Right renal pelvis (tissue), 4 donors: ENCODE measurements at regions not wholly inside any gene's neighbourhood (a gene's known extent, or its start where the extent isn't known, plus 50 kb on each side); places are given as distances from the start of the nearest gene placed in this dataset.

ENCODE experiments used
- DNase-seq, 4 donors: peaks; one replicate each; pipeline ENCODE4 v3.0.0-alpha.2; 2013; ENCODE audit warnings: low read depth in 4 of 4, low spot score in 3 of 4, missing footprints in 1 of 4

GRCh38 chr10:120982507-120982906, 131.3 kb downstream of the WDR11 start:
- DNase-seq = no peak

DNA sequence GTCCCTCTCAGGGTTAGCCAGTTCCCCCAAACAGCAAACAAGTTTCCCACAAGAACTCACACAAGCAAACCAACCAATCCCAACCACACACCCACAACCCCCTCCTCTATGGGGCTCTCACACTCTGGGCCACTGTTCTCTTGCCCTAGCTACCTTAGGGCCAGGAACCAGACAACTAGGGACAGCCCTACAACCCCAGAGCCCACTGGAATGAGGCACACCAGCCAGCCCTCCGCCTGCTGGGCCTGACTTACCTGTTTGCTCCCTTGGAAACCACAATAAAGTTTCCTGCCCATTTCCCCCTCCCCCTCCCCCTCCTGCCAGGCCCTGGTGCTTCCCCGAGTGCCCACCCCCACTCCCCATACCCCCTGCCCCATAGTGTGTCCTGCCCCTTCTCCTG, 132.6 kb downstream of the WDR11 start:
- no peak for DNase-seq

GRCh38 chr10:120984221-120984620, 133.1 kb downstream of the WDR11 start:
- DNase-seq = no peak

DNA sequence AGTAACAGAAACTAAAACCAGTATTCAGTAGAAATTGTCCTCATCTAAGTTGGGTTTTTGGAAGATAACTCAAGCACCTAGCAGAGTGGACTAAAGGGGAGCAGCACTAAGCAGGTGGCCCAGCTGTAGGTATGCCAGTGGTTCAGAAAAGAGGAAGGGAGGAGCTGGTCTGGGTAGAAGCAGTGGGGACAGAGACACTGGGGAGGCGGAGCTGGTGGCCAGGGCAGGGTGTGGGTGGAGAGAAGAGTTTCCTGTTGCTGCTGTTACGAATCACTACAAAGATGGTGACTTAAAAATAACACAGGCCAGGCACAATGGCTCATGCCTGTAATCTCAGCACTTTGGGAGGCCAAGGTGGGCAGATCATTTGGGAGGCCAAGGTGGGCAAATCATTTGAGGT, 136.2 kb downstream of the WDR11 start:
- DNase-seq = no peak

DNA sequence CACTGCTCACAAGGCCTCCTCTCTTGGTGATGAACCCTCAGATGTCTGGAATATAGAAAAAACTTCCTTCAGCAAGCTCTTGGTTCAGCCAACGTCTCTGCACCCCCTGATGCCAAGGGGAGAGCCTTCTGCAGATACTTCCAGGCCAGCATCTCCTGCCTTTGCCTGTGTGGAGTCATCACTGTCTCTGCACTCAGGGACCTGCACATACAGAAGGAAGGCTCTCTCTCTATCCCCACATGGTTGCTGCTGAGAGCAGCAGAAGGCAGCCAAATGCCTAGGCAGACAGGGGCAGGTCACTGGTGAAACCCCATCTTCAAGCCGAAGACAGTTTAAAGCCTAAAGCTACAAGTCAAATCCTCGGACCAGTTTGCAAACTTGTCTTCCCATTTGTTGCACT, 137.6 kb downstream of the WDR11 start:
- DNase-seq = no peak

DNA sequence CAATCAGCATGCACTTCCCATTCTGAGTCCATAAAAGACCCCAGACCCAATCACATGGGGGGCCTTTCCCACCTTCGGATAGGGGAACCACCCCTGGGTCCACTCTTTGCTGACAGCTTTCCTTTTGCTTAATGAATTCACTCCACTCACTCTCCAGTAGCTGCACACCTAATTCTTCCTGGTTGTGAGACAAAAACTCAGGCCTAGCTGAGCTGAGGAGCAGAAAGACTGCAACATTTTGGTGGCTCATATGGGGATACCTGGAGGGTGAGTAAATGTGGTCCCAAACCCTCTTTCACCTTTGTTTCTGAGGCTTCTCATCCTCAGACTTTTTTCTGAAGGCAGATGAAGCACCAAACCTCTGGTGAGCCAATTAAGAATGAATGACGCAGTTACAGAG, 138.1 kb downstream of the WDR11 start:
- no peak for DNase-seq

GRCh38 chr10:120989996-120990598, 138.9 kb downstream of the WDR11 start:
- DNase-seq = no peak

- DNase-seq = no peak
These were observed 139.7 kb downstream of the WDR11 start for GRCh38 chr10:120990831-120991230.

- no peak for DNase-seq
These were observed 141.9 kb downstream of the WDR11 start for GRCh38 chr10:120993089-120993488.

DNA sequence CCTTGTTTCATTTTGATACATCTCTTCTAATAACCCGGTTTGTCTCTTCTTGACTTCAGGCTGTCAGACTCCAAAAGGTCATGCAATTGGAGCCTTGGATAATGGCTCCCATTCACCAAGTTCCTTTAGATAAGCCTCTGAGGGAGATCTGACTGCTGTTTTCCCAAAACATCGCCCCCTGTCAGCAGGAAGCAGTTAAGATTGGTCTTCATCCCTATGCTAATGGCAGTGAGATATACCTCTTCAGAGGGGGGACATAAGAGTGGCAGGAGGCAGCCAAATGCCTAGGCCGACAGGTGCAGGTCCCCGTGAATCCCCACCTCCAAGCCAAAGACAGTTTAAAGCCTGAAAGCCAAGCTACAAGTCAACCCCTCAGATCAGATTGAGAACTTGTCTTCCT, 144.6 kb downstream of the WDR11 start:
- DNase-seq = no peak

GRCh38 chr10:120996456-120997034, 145.4 kb downstream of the WDR11 start:
- DNase-seq = no peak

DNA sequence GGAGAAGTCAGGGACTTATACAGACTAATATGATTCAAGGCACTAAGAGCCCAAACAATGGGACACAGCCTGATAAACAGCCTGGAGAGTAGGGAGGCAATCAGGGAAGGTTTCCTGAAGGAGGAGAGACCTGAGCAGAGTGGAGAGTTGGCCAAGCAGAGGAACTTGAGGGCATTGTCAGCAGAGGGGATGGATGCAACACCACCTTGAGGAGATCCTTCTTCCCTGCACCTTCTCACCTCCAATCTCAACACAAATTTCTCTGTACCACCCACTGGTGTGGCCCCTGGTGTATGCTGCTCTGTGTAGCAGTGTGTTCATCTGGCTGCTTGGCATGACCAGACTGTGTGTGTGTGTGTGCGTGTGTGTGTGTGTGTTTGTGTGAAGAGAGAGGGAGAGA, 146.2 kb downstream of the WDR11 start:
- no peak for DNase-seq

- DNase-seq = no peak
These were observed 146.6 kb downstream of the WDR11 start for GRCh38 chr10:120997756-120998155.

DNA sequence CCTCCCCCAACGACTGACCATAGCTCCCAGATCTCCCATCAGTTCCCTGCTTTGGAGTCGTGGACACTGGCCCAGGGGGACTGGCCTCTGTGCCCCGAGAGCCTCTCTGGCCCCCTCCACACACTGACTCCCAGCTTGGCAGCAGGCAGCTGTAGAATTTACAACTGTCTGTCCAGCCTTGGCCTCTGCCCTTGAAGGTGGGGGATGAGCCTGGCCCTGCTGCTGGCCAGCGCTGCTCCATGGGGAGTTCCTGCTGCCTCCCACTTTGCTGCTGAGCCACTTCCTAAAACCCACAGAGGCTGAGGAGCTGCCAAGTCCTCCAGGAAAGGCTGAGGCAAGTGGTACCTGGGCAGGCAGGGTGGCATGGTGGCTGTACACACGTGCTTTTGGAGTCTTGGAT, 147.1 kb downstream of the WDR11 start:
- no peak for DNase-seq

GRCh38 chr10:120998782-120999285, 147.7 kb downstream of the WDR11 start:
- DNase-seq = no peak

- no peak for DNase-seq
These were observed 148.7 kb downstream of the WDR11 start for GRCh38 chr10:120999868-121000267.

- no peak for DNase-seq
These were observed 151.5 kb downstream of the WDR11 start for GRCh38 chr10:121002586-121003205.

- no peak for DNase-seq
These were observed 154.9 kb downstream of the WDR11 start for GRCh38 chr10:121005948-121006587.

DNA sequence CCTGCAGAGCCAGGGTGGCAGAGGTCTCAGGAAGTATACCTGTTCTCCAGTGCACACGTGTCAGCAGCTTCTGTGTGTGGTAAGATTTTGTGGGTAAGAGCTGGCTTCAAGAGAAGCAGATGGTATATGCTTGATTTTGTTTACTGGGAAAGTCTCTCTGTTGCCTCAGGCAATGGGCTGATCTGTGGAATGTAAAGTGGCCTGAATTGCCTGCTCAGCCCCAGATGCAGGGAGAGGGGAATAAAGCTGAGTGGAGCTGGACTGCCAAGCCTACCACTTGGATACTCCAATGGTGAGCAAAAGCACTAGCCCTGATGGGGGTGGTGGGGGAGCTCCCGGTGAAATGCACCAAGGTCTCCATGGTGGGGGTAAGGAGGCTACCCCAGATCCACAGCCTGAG, 156.1 kb downstream of the WDR11 start:
- no peak for DNase-seq

DNA sequence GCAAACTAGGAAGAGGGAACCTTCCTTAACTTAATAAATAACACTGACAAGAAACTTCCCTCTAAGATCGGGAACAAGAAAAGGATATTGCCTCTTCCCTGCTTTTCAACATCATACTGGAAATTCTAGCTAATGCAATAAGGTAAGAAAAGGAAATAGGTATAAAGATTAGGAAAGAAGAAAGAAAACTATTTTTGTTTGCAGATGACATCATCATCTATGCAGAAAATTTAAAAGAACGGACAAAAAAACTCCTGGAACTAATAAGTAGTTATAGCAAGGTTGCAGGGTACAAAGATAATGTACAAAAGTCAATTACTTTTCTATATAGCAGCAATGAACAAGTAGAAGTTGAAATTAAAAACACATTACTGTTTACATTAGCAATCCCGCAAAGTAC, 164.8 kb downstream of the WDR11 start:
- DNase-seq = no peak

DNA sequence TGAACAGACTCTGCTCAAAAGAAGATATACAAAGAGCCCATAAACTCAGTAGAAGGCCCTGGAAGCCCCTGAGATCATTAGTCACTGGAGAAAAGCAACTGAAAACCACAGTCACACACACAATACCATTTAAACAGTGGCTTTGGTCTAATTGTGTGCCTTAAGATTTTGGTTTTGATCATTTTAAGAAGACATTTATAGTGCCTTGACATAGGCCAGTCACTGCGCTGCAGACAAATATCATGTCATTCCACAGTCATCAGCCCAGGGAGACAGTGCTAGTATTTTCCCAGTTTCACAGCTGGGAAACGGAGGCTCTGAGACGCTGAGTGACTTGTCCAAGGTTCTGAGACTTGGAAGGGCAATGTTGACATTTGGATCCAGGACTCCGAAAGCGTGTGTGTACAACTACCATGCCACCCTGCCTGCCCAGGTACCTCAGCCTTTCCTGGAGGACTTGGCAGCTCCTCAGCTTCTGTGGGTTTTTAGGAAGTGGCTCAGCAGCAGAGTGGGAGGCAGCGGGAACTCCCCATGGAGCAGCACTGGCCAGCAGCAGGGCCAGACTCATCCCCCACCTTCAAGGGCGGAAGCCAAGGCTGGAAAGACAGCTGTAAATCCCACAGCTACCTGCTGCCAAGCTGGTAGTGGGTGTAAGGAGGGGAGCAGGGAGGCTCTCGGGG, 173.9 kb downstream of the WDR11 start:
- DNase-seq = no peak
